H9 (cell line): ENCODE measurements at regions not wholly inside any gene's neighbourhood (a gene's known extent, or its start where the extent isn't known, plus 50 kb on each side); places are given as distances from the start of the nearest gene placed in this dataset.

Experiments
- DNase-seq: peaks from one replicate; pipeline ENCODE4 v3.0.0-alpha.2; 2017
- H2AFZ ChIP-seq: one replicate; pipeline ENCODE4 v1.6.1; 2013; ENCODE audit warnings: mild to moderate bottlenecking, low read length, control low read depth, moderate library complexity
- H2AK5ac ChIP-seq: 2 replicates; pipeline ENCODE4 v1.6.1; 2013; ENCODE audit warnings: low read length, control low read depth, mixed read lengths; ENCODE audit not compliant: insufficient read length
- H2BK120ac ChIP-seq: one replicate; pipeline ENCODE4 v1.6.1; 2013; ENCODE audit warnings: low read depth, mild to moderate bottlenecking, low read length, control low read depth, inconsistent platforms; ENCODE audit not compliant: poor library complexity, severe bottlenecking
- H2BK12ac ChIP-seq: 2 replicates; pipeline ENCODE4 v1.6.1; 2013; ENCODE audit warnings: low read length, control low read depth, mixed read lengths, low read depth; ENCODE audit not compliant: insufficient read length
- H2BK15ac ChIP-seq: 2 replicates; pipeline ENCODE4 v1.6.1; 2013; ENCODE audit warnings: low read depth, low read length, control low read depth
- H2BK20ac ChIP-seq: one replicate; pipeline ENCODE4 v1.6.1; 2013; ENCODE audit warnings: low read depth, mild to moderate bottlenecking, low read length, control low read depth, inconsistent platforms; ENCODE audit not compliant: poor library complexity, severe bottlenecking
- H2BK5ac ChIP-seq: 2 replicates; pipeline ENCODE4 v1.6.1; 2013; ENCODE audit warnings: low read length, control low read depth, mixed read lengths; ENCODE audit not compliant: insufficient read length
- H3K14ac ChIP-seq: 2 replicates; pipeline ENCODE4 v1.6.1; 2013; ENCODE audit warnings: low read length, control low read depth; ENCODE audit not compliant: insufficient read depth
- H3K18ac ChIP-seq: 2 replicates; pipeline ENCODE4 v1.6.1; 2013; ENCODE audit warnings: low read depth, mild to moderate bottlenecking, mixed read lengths, low read length, control low read depth; ENCODE audit not compliant: insufficient read length
- H3K23ac ChIP-seq: 2 replicates; pipeline ENCODE4 v1.6.1; 2013; ENCODE audit warnings: low read length, control low read depth, mixed read lengths, low read depth; ENCODE audit not compliant: insufficient read length
- H3K23me2 ChIP-seq: 2 replicates; pipeline ENCODE4 v1.6.1; 2013; ENCODE audit warnings: low read depth, mild to moderate bottlenecking, mixed read lengths, low read length, control low read depth; ENCODE audit not compliant: insufficient read length, poor library complexity, severe bottlenecking
- H3K27ac ChIP-seq: 2 replicates; pipeline ENCODE4 v1.5.1; 2013; ENCODE audit warnings: low read length, control low read depth, mixed read lengths, low read depth; ENCODE audit not compliant: insufficient read length
- H3K27me3 ChIP-seq: 2 replicates; pipeline ENCODE4 v1.6.1; 2013; ENCODE audit warnings: low read length, control low read depth, inconsistent platforms; ENCODE audit not compliant: insufficient read depth
- H3K4ac ChIP-seq: 2 replicates; pipeline ENCODE4 v1.6.1; 2013; ENCODE audit warnings: low read depth, mild to moderate bottlenecking, control low read depth, inconsistent platforms, low read length, moderate library complexity
- H3K4me1 ChIP-seq: 2 replicates; pipeline ENCODE4 v1.6.1; 2013; ENCODE audit warnings: low read length, control low read depth, inconsistent platforms; ENCODE audit not compliant: insufficient read depth
- H3K4me2 ChIP-seq: 2 replicates; pipeline ENCODE4 v1.6.1; 2013; ENCODE audit warnings: low read length, control low read depth, mixed read lengths; ENCODE audit not compliant: insufficient read length, insufficient read depth
- H3K56ac ChIP-seq: 2 replicates; pipeline ENCODE4 v1.6.1; 2013; ENCODE audit warnings: low read depth, mild to moderate bottlenecking, mixed read lengths, low read length, control low read depth; ENCODE audit not compliant: insufficient read length
- H3K79me1 ChIP-seq: 2 replicates; pipeline ENCODE4 v1.6.1; 2013; ENCODE audit warnings: low read depth, mild to moderate bottlenecking, moderate library complexity, low read length, control low read depth, inconsistent platforms; ENCODE audit not compliant: insufficient read depth, poor library complexity, severe bottlenecking
- H3K79me2 ChIP-seq: 2 replicates; pipeline ENCODE4 v1.6.1; 2013; ENCODE audit warnings: low read length, control low read depth, inconsistent platforms; ENCODE audit not compliant: insufficient read depth
- H3K9ac ChIP-seq: 2 replicates; pipeline ENCODE4 v1.6.1; 2013; ENCODE audit warnings: low read length, control low read depth, mixed read lengths; ENCODE audit not compliant: insufficient read length; ENCODE audit errors: extremely low read depth
- H3K9me3 ChIP-seq: one replicate; pipeline ENCODE4 v1.6.1; 2013; ENCODE audit warnings: low read depth, low read length, inconsistent platforms; ENCODE audit not compliant: control insufficient read depth
- H3T11ph ChIP-seq: one replicate; pipeline ENCODE4 v1.6.1; 2013; ENCODE audit warnings: mild to moderate bottlenecking, low read length, control low read depth, inconsistent platforms
- H4K20me1 ChIP-seq: one replicate; pipeline ENCODE4 v1.6.1; 2013; ENCODE audit not compliant: control insufficient read depth, insufficient read length, insufficient read depth
- H4K5ac ChIP-seq: 2 replicates; pipeline ENCODE4 v1.6.1; 2013; ENCODE audit warnings: low read depth, mild to moderate bottlenecking, mixed read lengths, low read length, control low read depth; ENCODE audit not compliant: insufficient read length
- H4K8ac ChIP-seq: replicated peaks from 2 replicates; pipeline ENCODE4 v1.6.1; 2013; ENCODE audit warnings: low read length, control low read depth, mixed read lengths, low read depth; ENCODE audit not compliant: insufficient read length
- H4K91ac ChIP-seq: 2 replicates; pipeline ENCODE4 v1.6.1; 2013; ENCODE audit warnings: low read depth, mild to moderate bottlenecking, moderate library complexity, mixed read lengths, low read length, control low read depth; ENCODE audit not compliant: insufficient read length
- H3K27ac Mint-ChIP-seq, 3 experiments: 2 replicates in 2 of 3; 3 replicates in 1 of 3; pipeline ENCODE4 v1.8.0; 2020 to 2021; ENCODE audit warnings: mixed read lengths in 3 of 3, mild to moderate bottlenecking in 1 of 3, moderate library complexity in 1 of 3
- H3K27me3 Mint-ChIP-seq: 2 replicates; pipeline ENCODE4 v1.8.0; 2021; ENCODE audit warnings: low read depth, mild to moderate bottlenecking, moderate library complexity, mixed read lengths
- H3K36me3 Mint-ChIP-seq, 3 experiments: 2 replicates in 2 of 3; 3 replicates in 1 of 3; pipeline ENCODE4 v1.8.0; 2020 to 2021; ENCODE audit warnings: low read depth in 3 of 3, mixed read lengths in 3 of 3; ENCODE audit not compliant: insufficient read depth in 1 of 3
- H3K4me1 Mint-ChIP-seq, 2 experiments: 2 replicates each; pipeline ENCODE4 v1.8.0; 2020; ENCODE audit warnings: mixed read lengths in 2 of 2
- H3K4me3 Mint-ChIP-seq, 2 experiments: 2 replicates in 1 of 2; 3 replicates in 1 of 2; pipeline ENCODE4 v1.8.0; 2020 to 2021; ENCODE audit warnings: mild to moderate bottlenecking in 2 of 2, mixed read lengths in 2 of 2, moderate library complexity in 1 of 2
- H3K9me3 Mint-ChIP-seq, 2 experiments: 2 replicates in 1 of 2; 3 replicates in 1 of 2; pipeline ENCODE4 v1.8.0; 2020; ENCODE audit warnings: mild to moderate bottlenecking in 2 of 2, mixed read lengths in 2 of 2, moderate library complexity in 1 of 2
- CTCF ChIP-seq: fragments of 200-600 bp; sonication (generic); conservative IDR thresholded peaks from 3 replicates; pipeline ENCODE4 v1.8.0; 2021; ENCODE audit warnings: antibody characterized with exemption, mild to moderate bottlenecking
- WGBS: extraction: QIAGEN DNeasy Blood & Tissue Kit; methylation state at CpG from one replicate; pipeline ENCODE4 v1.1.7; 2013; ENCODE audit warnings: missing lambda C conversion rate, low lambda C conversion rate, mixed read lengths; ENCODE audit not compliant: insufficient read length; ENCODE audit errors: extremely low coverage; 5-methylcytosine and 5-hydroxymethylcytosine counted together

- Mint-ChIP-seq H3K36me3 (peaks cover under 1 to 6% (median under 1%) of the 10 kb centered on the region in 3 experiments; a peak in 5 of 7 replicates), H3K4me1 (peaks cover 43 to 51% of the 10 kb centered on the region in 2 experiments), H3K27ac (0 out of 7 replicates have a peak overlapping the region, but pooled peaks of 1 of the 3 experiments have one; percentile 47), H3K4me3 (no peak overlapping the region), H3K27me3 (peaks cover 2% of the 10 kb centered on the region; the same call in 1 of the 2 replicates), H3K9me3 (peaks cover 8 to 9% of the 10 kb centered on the region in 2 experiments; a peak in 4 of 5 replicates)
- Histone ChIP-seq H3K9ac (no peak overlapping the region), H2BK12ac (no peak overlapping the region), H2BK5ac (no peak overlapping the region), H4K5ac (no peak overlapping the region), H3K27me3 (no peaks in the 10 kb centered on the region), H3T11ph (no peak overlapping the region), H3K56ac (no peak overlapping the region), H2AFZ (no peak overlapping the region), H2BK120ac (no peak overlapping the region), H2AK5ac (no peak overlapping the region), H3K18ac (no peak overlapping the region), H3K23me2 (no peaks in the 10 kb centered on the region), H3K9me3 (no peaks in the 10 kb centered on the region), H2BK15ac (no peak overlapping the region), H3K23ac (no peak overlapping the region), H3K14ac (no peak overlapping the region; the same call in 1 of the 2 replicates), H3K4me2 (no peak overlapping the region), H3K79me2 (no peaks in the 10 kb centered on the region), H3K79me1 (no peaks in the 10 kb centered on the region), H4K8ac (no peak overlapping the region), H3K4ac (no peak overlapping the region), H2BK20ac (no peak overlapping the region), H3K27ac (no peak overlapping the region), H4K20me1 (no peaks in the 10 kb centered on the region), H4K91ac (no peak overlapping the region), H3K4me1 (peaks cover 10% of the 10 kb centered on the region; the same call in 1 of the 2 replicates)
- DNase-seq: no peak
- no CpG with 5 or more reads among the region's 14 CpGs for WGBS
- no peak for TF ChIP-seq CTCF
These were observed 233.4 kb downstream of the ARHGAP12 start for GRCh38 chr10:31694929-31695837.
